OCI-LY3 (cell line): ENCODE measurements at regions not wholly inside any gene's neighbourhood (a gene's known extent, or its start where the extent isn't known, plus 50 kb on each side); places are given as distances from the start of the nearest gene placed in this dataset.
"Not testable (repeated sequence)": the region's sequence is repeated elsewhere in the genome, so short reads cannot be mapped to it uniquely, and the experiment has no call there.

ENCODE experiments used
- CTCF ChIP-seq: fragments of 200-600, 300-600 bp; sonication (generic); IDR thresholded peaks from 2 replicates; pipeline ENCODE4 v1.5.1; 2014; ENCODE audit warnings: antibody characterized with exemption, low read length, low read depth
- EZH2phosphoT487 ChIP-seq: fragments of 200-600 bp; shearing (Covaris generic); IDR thresholded peaks from 2 replicates; pipeline ENCODE4 v1.6.1; 2018; ENCODE audit warnings: antibody characterized with exemption, mixed run types, low read depth

- not testable (repeated sequence) for TF ChIP-seq CTCF, EZH2phosphoT487
These were observed 948.3 kb downstream of the METTL15 start for GRCh38 chr11:29056487-29056886.
